ENCODE measurements at regions not wholly inside any gene's neighbourhood (a gene's known extent, or its start where the extent isn't known, plus 50 kb on each side); places are given as distances from the start of the nearest gene placed in this dataset.

DNA sequence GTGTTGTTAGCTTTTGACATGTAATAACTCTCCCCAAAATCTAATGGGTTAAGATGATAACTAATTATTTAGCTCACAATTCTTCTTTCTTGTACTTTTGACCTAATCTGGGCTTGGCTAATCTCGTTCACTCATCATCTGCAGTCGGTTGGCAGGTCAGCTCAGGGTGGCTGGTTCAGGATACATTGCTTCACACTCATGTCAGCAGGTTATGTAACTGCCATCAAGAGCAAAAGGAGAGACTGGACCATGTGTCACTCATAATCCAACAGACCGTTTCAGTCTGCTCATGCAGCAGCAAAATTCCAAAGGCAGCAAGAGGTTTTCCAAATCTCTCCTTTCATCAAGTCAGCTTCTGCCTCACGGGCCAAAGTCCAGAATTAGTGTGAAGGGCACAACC, 998.4 kb upstream of the CTNND2 start:
- TF ChIP-seq EZH2 (IDR thresholded peaks at IDR 0.05): no peak
- TF ChIP-seq, protein P1, sequence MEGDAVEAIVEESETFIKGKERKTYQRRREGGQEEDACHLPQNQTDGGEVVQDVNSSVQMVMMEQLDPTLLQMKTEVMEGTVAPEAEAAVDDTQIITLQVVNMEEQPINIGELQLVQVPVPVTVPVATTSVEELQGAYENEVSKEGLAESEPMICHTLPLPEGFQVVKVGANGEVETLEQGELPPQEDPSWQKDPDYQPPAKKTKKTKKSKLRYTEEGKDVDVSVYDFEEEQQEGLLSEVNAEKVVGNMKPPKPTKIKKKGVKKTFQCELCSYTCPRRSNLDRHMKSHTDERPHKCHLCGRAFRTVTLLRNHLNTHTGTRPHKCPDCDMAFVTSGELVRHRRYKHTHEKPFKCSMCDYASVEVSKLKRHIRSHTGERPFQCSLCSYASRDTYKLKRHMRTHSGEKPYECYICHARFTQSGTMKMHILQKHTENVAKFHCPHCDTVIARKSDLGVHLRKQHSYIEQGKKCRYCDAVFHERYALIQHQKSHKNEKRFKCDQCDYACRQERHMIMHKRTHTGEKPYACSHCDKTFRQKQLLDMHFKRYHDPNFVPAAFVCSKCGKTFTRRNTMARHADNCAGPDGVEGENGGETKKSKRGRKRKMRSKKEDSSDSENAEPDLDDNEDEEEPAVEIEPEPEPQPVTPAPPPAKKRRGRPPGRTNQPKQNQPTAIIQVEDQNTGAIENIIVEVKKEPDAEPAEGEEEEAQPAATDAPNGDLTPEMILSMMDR (IDR thresholded peaks at IDR 0.05): no peak
